Subcutaneous abdominal adipose tissue (tissue), 5 donors: ENCODE measurements at regions not wholly inside any gene's neighbourhood (a gene's known extent, or its start where the extent isn't known, plus 50 kb on each side); places are given as distances from the start of the nearest gene placed in this dataset.

Experiments
- H3K27ac ChIP-seq: one replicate; pipeline ENCODE4 v1.7.0; 2013; ENCODE audit warnings: low read depth, mild to moderate bottlenecking, inconsistent platforms, low read length, moderate library complexity
- H3K27me3 ChIP-seq, 5 donors: one replicate each; pipeline ENCODE4 v1.7.0; 2013; ENCODE audit warnings: low read length in 5 of 5, inconsistent platforms in 1 of 5; ENCODE audit not compliant: control insufficient read depth in 5 of 5, insufficient read depth in 4 of 5
- H3K36me3 ChIP-seq, 5 donors: one replicate each; pipeline ENCODE4 v1.7.0; 2013; ENCODE audit warnings: low read length in 5 of 5; ENCODE audit not compliant: control insufficient read depth in 5 of 5, insufficient read depth in 5 of 5
- H3K4me1 ChIP-seq, 5 donors: one replicate each; pipeline ENCODE4 v1.7.0; 2013; ENCODE audit warnings: low read length in 5 of 5, mild to moderate bottlenecking in 3 of 5, moderate library complexity in 1 of 5; ENCODE audit not compliant: control insufficient read depth in 5 of 5, insufficient read depth in 5 of 5
- H3K4me3 ChIP-seq, 5 donors: one replicate each; pipeline ENCODE4 v1.7.0; 2013; ENCODE audit warnings: low read length in 5 of 5, low read depth in 1 of 5
- H3K9ac ChIP-seq, 5 donors: one replicate each; pipeline ENCODE4 v1.7.0; 2013; ENCODE audit warnings: low read length in 5 of 5, mild to moderate bottlenecking in 4 of 5, moderate library complexity in 3 of 5
- H3K9me3 ChIP-seq, 5 donors: one replicate each; pipeline ENCODE4 v1.7.0; 2013; ENCODE audit warnings: low read length in 5 of 5; ENCODE audit not compliant: control insufficient read depth in 5 of 5
- donor health status: healthy.
- donor health status: healthy.
- donor health status: healthy.
- donor health status: healthy.
- donor health status: healthy.

- no peak overlapping the region for H3K9ac ChIP-seq
- no peak overlapping the region for H3K4me3 ChIP-seq
- H3K4me1 ChIP-seq = no peaks in the 10 kb centered on the region
- no peaks in the 10 kb centered on the region for H3K9me3 ChIP-seq
- no peaks in the 10 kb centered on the region for H3K27me3 ChIP-seq
- no peak overlapping the region for H3K27ac ChIP-seq
- H3K36me3 ChIP-seq = no peaks in the 10 kb centered on the region
Observed at GRCh38 chr17:53527473-53527872, 295.3 kb upstream of the KIF2B start.

DNA sequence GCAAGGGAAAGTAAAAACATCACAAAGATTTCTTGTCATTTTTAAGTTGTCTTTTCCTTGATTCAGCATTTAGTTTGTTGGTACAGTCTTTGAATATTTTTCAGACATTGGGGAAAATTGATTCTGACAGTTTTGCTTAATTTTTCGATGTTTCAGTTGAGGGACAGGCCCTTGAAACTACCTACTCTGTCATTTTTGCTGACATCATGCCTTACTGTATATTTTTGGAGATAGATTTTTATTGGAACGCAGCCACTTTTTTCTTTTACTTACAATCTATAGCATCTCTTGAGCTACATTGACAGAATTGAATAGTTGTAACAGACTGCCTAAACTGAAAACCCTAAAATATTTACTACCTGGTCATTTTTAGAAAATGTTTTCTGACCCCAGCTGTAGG is 297.1 kb upstream of the KIF2B start:
- Histone ChIP-seq H3K36me3 (no peaks in the 10 kb centered on the region), H3K27ac (no peak overlapping the region), H3K27me3 (no peaks in the 10 kb centered on the region), H3K4me1 (no peaks in the 10 kb centered on the region), H3K9ac (no peak overlapping the region), H3K4me3 (no peak overlapping the region), H3K9me3 (no peaks in the 10 kb centered on the region)

DNA sequence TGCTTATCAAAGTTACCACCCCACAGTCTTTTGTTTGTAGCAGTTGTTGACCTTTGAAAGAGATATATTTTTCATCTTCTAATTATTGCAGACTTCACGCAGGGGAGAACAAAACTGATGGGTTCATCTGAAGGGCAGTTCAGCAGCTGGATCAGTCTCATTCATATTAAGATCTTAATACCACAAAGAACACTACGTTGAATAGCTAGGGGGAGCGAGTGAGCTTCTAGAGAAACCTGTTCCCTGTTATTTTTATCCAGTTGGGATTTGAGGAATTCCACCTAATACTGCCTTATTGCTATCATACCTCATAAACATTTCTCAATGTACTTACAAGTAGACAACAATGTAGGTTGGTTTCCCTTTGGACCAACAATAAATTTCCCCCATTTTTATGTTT is 306.1 kb upstream of the KIF2B start:
- Histone ChIP-seq H3K4me1 (no peaks in the 10 kb centered on the region), H3K27me3 (no peaks in the 10 kb centered on the region)

DNA sequence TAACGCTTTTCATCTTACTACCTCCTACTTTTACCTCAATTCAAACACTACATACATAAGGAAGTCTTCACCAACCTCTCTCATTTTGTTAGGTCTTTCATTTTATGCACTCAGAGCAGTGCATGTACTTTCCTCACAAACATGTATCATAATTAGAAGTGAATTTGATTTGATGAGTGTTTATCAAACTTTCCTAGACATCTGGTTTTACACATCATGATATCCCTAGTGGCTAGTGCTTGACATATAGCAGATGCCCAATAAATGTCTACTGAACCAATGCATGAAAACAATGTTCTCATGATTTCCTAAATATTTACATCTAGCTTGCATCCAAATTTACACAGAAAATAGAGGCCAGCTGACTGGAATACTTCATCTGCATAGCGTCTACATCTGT is 323.4 kb upstream of the KIF2B start:
- no peak overlapping the region for H3K4me3 ChIP-seq
- H3K9ac ChIP-seq = no peak overlapping the region
- H3K9me3 ChIP-seq = no peaks in the 10 kb centered on the region
- no peaks in the 10 kb centered on the region for H3K36me3 ChIP-seq
- H3K27me3 ChIP-seq = no peaks in the 10 kb centered on the region
- H3K4me1 ChIP-seq = no peaks in the 10 kb centered on the region
- H3K27ac ChIP-seq = no peak overlapping the region

More for the DNA sequence above, 306.1 kb upstream of the KIF2B start:
- no peak overlapping the region for H3K27ac ChIP-seq
- no peak overlapping the region for H3K9ac ChIP-seq
- H3K36me3 ChIP-seq = no peaks in the 10 kb centered on the region
- no peaks in the 10 kb centered on the region for H3K9me3 ChIP-seq
- no peak overlapping the region for H3K4me3 ChIP-seq

- Histone ChIP-seq H3K27me3 (no peaks in the 10 kb centered on the region), H3K27ac (no peak overlapping the region), H3K4me1 (no peaks in the 10 kb centered on the region), H3K4me3 (no peak overlapping the region), H3K36me3 (no peaks in the 10 kb centered on the region), H3K9me3 (no peaks in the 10 kb centered on the region), H3K9ac (no peak overlapping the region)
Observed at GRCh38 chr17:53496356-53496755, 326.4 kb upstream of the KIF2B start.

DNA sequence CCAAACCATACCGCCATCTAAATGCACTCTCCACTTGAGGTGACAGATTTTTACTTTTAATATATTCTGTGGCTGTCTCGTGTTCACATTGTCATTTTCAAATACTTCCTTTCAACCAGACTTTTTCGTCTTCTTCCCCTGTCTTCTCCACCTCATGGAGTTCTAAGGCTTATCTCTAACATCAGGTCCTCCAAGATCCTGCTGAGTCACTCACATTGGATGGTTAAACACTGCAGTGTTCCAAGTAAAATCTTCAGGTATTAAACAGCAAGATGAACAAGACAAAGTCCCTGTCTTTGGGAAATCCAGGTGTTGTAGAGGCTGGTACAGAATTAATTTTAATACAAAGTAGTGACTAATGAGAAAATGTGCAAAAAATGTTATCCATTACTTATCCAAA is 330.2 kb upstream of the KIF2B start:
- Histone ChIP-seq H3K27ac (no peak overlapping the region), H3K9ac (no peak overlapping the region), H3K27me3 (no peaks in the 10 kb centered on the region)

DNA sequence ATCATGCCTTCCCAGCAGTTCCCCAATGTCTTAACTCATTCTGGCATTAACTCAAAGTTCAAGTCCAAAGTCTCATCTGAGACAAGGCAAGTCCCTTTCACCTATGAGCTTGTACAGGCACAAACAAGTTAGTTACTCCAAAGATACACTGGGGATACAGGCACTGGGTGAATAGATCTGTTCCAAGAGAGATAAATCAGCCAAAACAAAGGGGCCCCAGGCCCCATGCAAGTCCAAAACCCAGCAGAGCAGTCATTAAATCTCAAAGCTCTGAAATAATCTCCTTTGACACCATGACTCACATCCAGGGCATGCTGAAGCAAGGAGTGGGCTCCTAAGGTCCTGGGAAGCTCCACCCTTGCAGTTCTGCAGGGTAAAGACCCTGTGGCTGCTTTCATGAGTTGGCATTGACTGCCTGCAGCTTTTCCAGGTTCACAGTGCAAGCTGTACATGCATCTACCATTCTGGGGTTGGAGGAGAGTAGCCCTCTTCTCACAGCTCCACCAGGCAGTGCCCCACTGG is 332.2 kb upstream of the KIF2B start:
- H3K9me3 ChIP-seq = peaks cover 0 to 4% (median 0%) of the 10 kb centered on the region in 5 donors
- no peaks in the 10 kb centered on the region for H3K36me3 ChIP-seq
- no peak overlapping the region for H3K4me3 ChIP-seq
- H3K4me1 ChIP-seq = no peaks in the 10 kb centered on the region
- no peak overlapping the region for H3K27ac ChIP-seq
- H3K9ac ChIP-seq = no peak overlapping the region
- no peaks in the 10 kb centered on the region for H3K27me3 ChIP-seq

More for the DNA sequence above, 330.2 kb upstream of the KIF2B start:
- H3K4me1 ChIP-seq = no peaks in the 10 kb centered on the region
- no peaks in the 10 kb centered on the region for H3K36me3 ChIP-seq
- peaks cover 0 to 4% (median 0%) of the 10 kb centered on the region in 5 donors for H3K9me3 ChIP-seq
- no peak overlapping the region for H3K4me3 ChIP-seq

- Histone ChIP-seq H3K9me3 (no peaks in the 10 kb centered on the region), H3K4me1 (no peaks in the 10 kb centered on the region), H3K27ac (no peak overlapping the region), H3K36me3 (no peaks in the 10 kb centered on the region), H3K27me3 (no peaks in the 10 kb centered on the region), H3K4me3 (no peak overlapping the region), H3K9ac (no peak overlapping the region)
Observed at GRCh38 chr17:53483704-53484103, 339.0 kb upstream of the KIF2B start.

DNA sequence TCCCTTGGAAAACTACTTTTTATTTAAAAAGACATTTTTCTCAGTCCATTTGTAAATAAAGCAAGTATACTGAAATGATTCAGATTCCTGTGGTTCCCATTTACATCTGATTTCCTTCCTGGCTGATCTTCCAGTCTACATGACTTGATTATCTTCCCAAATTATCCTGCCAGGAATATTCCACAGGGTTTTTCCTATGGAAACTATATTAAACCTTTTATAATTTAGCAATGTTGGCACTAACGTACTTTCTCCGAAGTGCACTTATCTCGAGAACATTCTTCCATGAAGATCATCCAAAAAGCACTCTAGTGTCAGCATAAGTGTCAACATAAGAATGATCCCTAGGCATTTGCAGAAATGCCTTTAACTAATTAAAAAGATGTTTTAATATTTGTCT is 347.7 kb upstream of the KIF2B start:
- Histone ChIP-seq H3K4me3 (no peak overlapping the region), H3K36me3 (no peaks in the 10 kb centered on the region), H3K4me1 (no peaks in the 10 kb centered on the region), H3K27me3 (no peaks in the 10 kb centered on the region), H3K9me3 (no peaks in the 10 kb centered on the region), H3K27ac (no peak overlapping the region), H3K9ac (no peak overlapping the region)

GRCh38 chr17:53472586-53472985 is 350.1 kb upstream of the KIF2B start:
- Histone ChIP-seq H3K36me3 (no peaks in the 10 kb centered on the region), H3K9me3 (no peaks in the 10 kb centered on the region), H3K27me3 (no peaks in the 10 kb centered on the region), H3K9ac (no peak overlapping the region), H3K4me1 (no peaks in the 10 kb centered on the region), H3K4me3 (no peak overlapping the region), H3K27ac (no peak overlapping the region)

DNA sequence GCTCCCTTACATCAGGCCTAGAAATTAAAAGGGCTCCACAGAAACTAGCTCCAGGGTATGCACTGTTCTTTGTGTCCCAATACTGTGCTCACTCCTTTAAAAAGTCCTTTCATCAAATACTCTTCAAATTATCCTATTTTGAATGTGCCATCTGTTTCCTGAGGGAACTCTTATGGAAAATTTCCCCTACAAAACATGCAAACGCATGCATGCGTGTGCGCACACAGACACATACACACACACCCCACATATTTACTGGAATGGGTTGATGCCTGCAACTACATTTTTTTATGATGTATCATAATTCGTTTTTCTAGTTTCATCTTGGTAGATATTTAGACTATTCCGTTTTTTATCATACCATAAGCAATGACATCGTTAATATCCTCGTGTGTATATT is 351.2 kb upstream of the KIF2B start:
- Histone ChIP-seq H3K9me3 (no peaks in the 10 kb centered on the region), H3K4me1 (no peaks in the 10 kb centered on the region), H3K9ac (no peak overlapping the region), H3K27ac (no peak overlapping the region), H3K4me3 (no peak overlapping the region), H3K27me3 (no peaks in the 10 kb centered on the region), H3K36me3 (no peaks in the 10 kb centered on the region)
